ENCODE measurements at regions not wholly inside any gene's neighbourhood (a gene's known extent, or its start where the extent isn't known, plus 50 kb on each side); places are given as distances from the start of the nearest gene placed in this dataset.

DNA sequence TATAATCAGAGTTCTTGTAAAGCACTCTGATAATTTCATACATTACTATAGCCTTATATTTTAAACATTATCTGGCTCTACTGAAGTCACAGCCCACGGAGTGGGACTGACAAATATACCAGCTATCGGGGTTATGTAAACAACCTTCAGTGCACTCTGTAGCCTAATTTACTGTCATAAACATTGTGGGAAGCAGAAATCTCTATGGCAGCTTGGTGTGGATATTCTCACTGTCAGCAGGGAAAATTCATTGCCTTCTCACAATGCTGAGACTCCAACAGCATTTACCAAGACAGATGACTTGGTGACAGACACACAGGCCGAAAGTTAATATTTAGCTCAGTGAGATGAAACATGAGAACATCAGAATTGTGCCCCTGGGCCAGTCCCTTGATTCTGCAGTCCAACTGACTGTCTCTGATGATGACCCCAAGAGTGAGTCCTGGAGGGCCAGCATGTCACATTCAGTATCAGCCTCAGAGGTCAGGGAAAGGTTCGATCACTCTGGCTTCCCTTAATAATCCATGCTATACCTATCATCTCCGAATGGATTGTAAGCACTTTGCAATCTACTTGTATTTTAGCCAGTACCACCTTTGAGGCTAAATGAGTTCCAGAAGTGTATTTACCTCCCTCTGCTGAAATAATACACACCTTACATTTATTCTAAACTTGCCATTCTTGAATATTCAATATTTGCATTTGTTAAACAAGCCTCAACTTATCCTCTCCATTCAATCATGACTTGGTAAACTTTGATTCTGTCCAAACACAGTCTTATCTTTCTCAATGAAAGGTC lies 146.2 kb upstream of the OSR1 start:
- no peak for TF ChIP-seq EZH2 (IDR thresholded peaks at IDR 0.05; ENCODE audit: borderline replicate concordance, low read depth, low read length, poor library complexity, severe bottlenecking)
- TF ChIP-seq, protein P1, sequence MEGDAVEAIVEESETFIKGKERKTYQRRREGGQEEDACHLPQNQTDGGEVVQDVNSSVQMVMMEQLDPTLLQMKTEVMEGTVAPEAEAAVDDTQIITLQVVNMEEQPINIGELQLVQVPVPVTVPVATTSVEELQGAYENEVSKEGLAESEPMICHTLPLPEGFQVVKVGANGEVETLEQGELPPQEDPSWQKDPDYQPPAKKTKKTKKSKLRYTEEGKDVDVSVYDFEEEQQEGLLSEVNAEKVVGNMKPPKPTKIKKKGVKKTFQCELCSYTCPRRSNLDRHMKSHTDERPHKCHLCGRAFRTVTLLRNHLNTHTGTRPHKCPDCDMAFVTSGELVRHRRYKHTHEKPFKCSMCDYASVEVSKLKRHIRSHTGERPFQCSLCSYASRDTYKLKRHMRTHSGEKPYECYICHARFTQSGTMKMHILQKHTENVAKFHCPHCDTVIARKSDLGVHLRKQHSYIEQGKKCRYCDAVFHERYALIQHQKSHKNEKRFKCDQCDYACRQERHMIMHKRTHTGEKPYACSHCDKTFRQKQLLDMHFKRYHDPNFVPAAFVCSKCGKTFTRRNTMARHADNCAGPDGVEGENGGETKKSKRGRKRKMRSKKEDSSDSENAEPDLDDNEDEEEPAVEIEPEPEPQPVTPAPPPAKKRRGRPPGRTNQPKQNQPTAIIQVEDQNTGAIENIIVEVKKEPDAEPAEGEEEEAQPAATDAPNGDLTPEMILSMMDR (conservative IDR thresholded peaks at IDR 0.05; ENCODE audit: low read depth, low read length) = no peak
